Panc1 (cell line): ENCODE measurements at regions not wholly inside any gene's neighbourhood (a gene's known extent, or its start where the extent isn't known, plus 50 kb on each side); places are given as distances from the start of the nearest gene placed in this dataset.

Experiments
- CTCF ChIP-seq: fragments of 450-650 bp; IDR thresholded peaks from 2 replicates; pipeline ENCODE4 v1.5.1; 2017; ENCODE audit warnings: mild to moderate bottlenecking
- SIN3A ChIP-seq: IDR thresholded peaks from 2 replicates; pipeline ENCODE4 v1.6.1; 2012; ENCODE audit warnings: low read depth, mild to moderate bottlenecking, low read length, moderate library complexity, borderline replicate concordance; ENCODE audit not compliant: insufficient read depth
- TCF7L2 ChIP-seq: IDR thresholded peaks from 2 replicates; pipeline ENCODE4 v1.6.1; 2011; ENCODE audit warnings: mild to moderate bottlenecking, low read depth, low read length, inconsistent platforms
- TF ChIP-seq, protein P1 (sequence below), 2 experiments: IDR thresholded peaks; 2 replicates each; pipeline ENCODE4 v1.6.1; 2011 to 2012; ENCODE audit warnings: low read depth in 2 of 2, control low read depth in 1 of 2, low read length in 1 of 2, mild to moderate bottlenecking in 1 of 2, moderate library complexity in 1 of 2; ENCODE audit not compliant: insufficient read depth in 1 of 2

DNA sequence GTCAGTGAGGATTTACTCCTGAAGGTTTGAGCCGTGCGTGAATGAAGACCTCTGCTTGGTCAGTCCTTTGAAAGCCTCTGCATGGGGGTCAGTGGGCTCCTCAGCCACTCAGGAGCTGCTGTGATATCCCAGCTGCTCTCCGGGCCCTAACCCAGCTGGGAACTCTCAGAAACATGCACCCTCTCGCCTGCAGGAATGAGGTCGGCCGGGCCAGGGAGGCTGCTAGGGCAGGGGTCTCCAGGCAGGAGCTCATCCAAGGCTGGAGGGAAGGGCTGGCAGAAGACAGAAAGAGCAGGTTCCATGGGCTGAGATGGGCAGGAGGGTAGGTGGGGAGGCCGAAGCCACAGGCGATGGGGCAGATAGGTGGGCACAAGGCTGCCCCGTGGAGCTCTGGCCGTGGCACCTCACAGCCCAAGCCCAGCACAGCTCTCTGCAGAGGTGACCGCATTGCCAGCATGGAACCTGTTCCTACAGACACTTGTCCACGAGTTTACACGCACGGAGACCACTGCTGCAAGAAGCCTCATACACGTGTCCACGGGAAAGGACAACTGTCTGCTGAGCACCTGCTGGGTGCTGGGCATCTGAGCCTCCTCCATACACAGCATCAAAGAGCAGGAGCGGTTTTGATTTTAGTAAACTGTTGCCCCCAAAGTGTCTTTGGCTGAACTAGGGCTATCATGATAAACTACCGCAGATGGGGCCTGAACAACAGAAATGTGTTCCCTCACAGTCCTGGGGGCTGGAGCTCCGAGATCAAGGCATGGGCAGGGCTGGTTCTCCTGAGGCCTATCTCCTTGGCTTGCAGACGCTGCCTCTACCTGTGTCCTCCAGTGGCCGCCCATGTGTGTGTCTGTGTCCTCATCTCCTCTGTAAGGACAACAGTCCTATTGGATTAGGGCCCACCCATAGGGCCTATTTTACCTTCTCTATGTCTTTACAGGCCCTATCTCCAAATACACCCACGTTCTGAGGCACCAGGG lies 85.2 kb upstream of the ADAMTS2 start:
- TF ChIP-seq CTCF: no peak
- TF ChIP-seq, protein P1, sequence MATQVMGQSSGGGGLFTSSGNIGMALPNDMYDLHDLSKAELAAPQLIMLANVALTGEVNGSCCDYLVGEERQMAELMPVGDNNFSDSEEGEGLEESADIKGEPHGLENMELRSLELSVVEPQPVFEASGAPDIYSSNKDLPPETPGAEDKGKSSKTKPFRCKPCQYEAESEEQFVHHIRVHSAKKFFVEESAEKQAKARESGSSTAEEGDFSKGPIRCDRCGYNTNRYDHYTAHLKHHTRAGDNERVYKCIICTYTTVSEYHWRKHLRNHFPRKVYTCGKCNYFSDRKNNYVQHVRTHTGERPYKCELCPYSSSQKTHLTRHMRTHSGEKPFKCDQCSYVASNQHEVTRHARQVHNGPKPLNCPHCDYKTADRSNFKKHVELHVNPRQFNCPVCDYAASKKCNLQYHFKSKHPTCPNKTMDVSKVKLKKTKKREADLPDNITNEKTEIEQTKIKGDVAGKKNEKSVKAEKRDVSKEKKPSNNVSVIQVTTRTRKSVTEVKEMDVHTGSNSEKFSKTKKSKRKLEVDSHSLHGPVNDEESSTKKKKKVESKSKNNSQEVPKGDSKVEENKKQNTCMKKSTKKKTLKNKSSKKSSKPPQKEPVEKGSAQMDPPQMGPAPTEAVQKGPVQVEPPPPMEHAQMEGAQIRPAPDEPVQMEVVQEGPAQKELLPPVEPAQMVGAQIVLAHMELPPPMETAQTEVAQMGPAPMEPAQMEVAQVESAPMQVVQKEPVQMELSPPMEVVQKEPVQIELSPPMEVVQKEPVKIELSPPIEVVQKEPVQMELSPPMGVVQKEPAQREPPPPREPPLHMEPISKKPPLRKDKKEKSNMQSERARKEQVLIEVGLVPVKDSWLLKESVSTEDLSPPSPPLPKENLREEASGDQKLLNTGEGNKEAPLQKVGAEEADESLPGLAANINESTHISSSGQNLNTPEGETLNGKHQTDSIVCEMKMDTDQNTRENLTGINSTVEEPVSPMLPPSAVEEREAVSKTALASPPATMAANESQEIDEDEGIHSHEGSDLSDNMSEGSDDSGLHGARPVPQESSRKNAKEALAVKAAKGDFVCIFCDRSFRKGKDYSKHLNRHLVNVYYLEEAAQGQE (IDR thresholded peaks at IDR 0.05; ENCODE audit: insufficient read depth in 1 of 2, low read depth in 2 of 2, low read length in 1 of 2): no peak
- no peak for TF ChIP-seq TCF7L2
- TF ChIP-seq SIN3A: no peak
